ENCODE measurements at regions not wholly inside any gene's neighbourhood (a gene's known extent, or its start where the extent isn't known, plus 50 kb on each side); places are given as distances from the start of the nearest gene placed in this dataset.

- TF ChIP-seq POLR2AphosphoS5 (IDR thresholded peaks at IDR 0.05) (no peak), CTCF (IDR thresholded peaks at IDR 0.05 in 8 of 11, conservative IDR thresholded peaks at IDR 0.05 in 3 of 11) (no peak)
Measured at GRCh38 chr12:126569706-126570105, 1504.5 kb downstream of the AACS start.
